Gastroesophageal sphincter (tissue), 3 donors: ENCODE measurements at regions not wholly inside any gene's neighbourhood (a gene's known extent, or its start where the extent isn't known, plus 50 kb on each side); places are given as distances from the start of the nearest gene placed in this dataset.

ENCODE experiments used
- CTCF ChIP-seq, 4 experiments: fragments of 200-600 bp in 2 of 4; fragments of 450-650 bp in 2 of 4; sonication (generic) in 1 of 4; IDR thresholded peaks; one replicate each; pipeline ENCODE4 v1.5.1; 2017 to 2019; ENCODE audit warnings: antibody characterized with exemption in 4 of 4, mild to moderate bottlenecking in 2 of 4, moderate library complexity in 2 of 4
- POLR2A ChIP-seq, 2 donors: fragments of 450-650 bp; IDR thresholded peaks; one replicate each; pipeline ENCODE4 v1.6.1; 2017; ENCODE audit warnings: antibody characterized with exemption in 2 of 2, mild to moderate bottlenecking in 2 of 2, moderate library complexity in 1 of 2
- POLR2AphosphoS5 ChIP-seq: sonication (generic); formaldehyde crosslinking; IDR thresholded peaks from one replicate; pipeline ENCODE4 v1.6.1; 2017; ENCODE audit warnings: antibody characterized with exemption

GRCh38 chr1:56410405-56410804 lies 169.0 kb downstream of the PLPP3 start:
- no peak for TF ChIP-seq CTCF (IDR thresholded peaks at IDR 0.05)
- no peak for TF ChIP-seq POLR2AphosphoS5
- no peak for TF ChIP-seq POLR2A (IDR thresholded peaks at IDR 0.05)
